GM12891 (cell line): ENCODE measurements at regions not wholly inside any gene's neighbourhood (a gene's known extent, or its start where the extent isn't known, plus 50 kb on each side); places are given as distances from the start of the nearest gene placed in this dataset.

Experiments
- PAX5 ChIP-seq: IDR thresholded peaks from 2 replicates; pipeline ENCODE4 v1.6.1; 2011; ENCODE audit warnings: low read length, moderate library complexity, mild to moderate bottlenecking; ENCODE audit not compliant: insufficient read depth, severe bottlenecking
- POLR2A ChIP-seq: IDR thresholded peaks from 2 replicates; pipeline ENCODE4 v1.6.1; 2011; ENCODE audit warnings: low read depth, low read length, control low read depth
- POLR2AphosphoS5 ChIP-seq: IDR thresholded peaks from 2 replicates; pipeline ENCODE4 v1.6.1; 2011; ENCODE audit warnings: low read depth, low read length, control low read depth
- TAF1 ChIP-seq: IDR thresholded peaks from 2 replicates; pipeline ENCODE4 v1.6.1; 2011; ENCODE audit warnings: low read depth, low read length, control low read depth

- TF ChIP-seq POLR2A (no peak), TAF1 (no peak), POLR2AphosphoS5 (no peak), PAX5 (no peak)
These were observed 95.6 kb upstream of the FOXP4 start for GRCh38 chr6:41450581-41450980.
